ENCODE measurements at regions not wholly inside any gene's neighbourhood (a gene's known extent, or its start where the extent isn't known, plus 50 kb on each side); places are given as distances from the start of the nearest gene placed in this dataset.

GRCh38 chr14:98803196-98803595 lies 468.8 kb downstream of the BCL11B start:
- H3K9ac ChIP-seq (ENCODE audit: low read depth in 1 of 3, low read length in 3 of 3), result no peak overlapping the region
- H3K4me1 ChIP-seq (ENCODE audit: control insufficient read depth in 3 of 3, insufficient read depth in 3 of 3, low read length in 3 of 3), result no peaks in the 10 kb centered on the region
- H3K36me3 ChIP-seq (ENCODE audit: control insufficient read depth in 3 of 3, insufficient read depth in 3 of 3, low read length in 3 of 3), result no peaks in the 10 kb centered on the region
- peaks cover 0 to 5% (median 3%) of the 10 kb centered on the region in 3 donors for H3K27me3 ChIP-seq (ENCODE audit: control insufficient read depth in 3 of 3, insufficient read depth in 3 of 3, low read length in 3 of 3)
- no peak overlapping the region for H3K4me3 ChIP-seq (ENCODE audit: low read length in 3 of 3)
- no peaks in the 10 kb centered on the region for H3K9me3 ChIP-seq (ENCODE audit: control insufficient read depth in 3 of 3, low read length in 3 of 3)
- H3K27ac ChIP-seq (ENCODE audit: low read depth, low read length), result no peak overlapping the region

GRCh38 chr14:98808494-98809407 lies 463.2 kb downstream of the BCL11B start:
- H3K36me3 ChIP-seq (ENCODE audit: control insufficient read depth in 3 of 3, insufficient read depth in 3 of 3, low read length in 3 of 3), result no peaks in the 10 kb centered on the region
- no peak overlapping the region for H3K4me3 ChIP-seq (ENCODE audit: low read length in 3 of 3)
- H3K9ac ChIP-seq (ENCODE audit: low read depth in 1 of 3, low read length in 3 of 3), result no peak overlapping the region
- peaks cover 0 to 6% (median 3%) of the 10 kb centered on the region in 3 donors for H3K27me3 ChIP-seq (ENCODE audit: control insufficient read depth in 3 of 3, insufficient read depth in 3 of 3, low read length in 3 of 3)
- no peaks in the 10 kb centered on the region for H3K4me1 ChIP-seq (ENCODE audit: control insufficient read depth in 3 of 3, insufficient read depth in 3 of 3, low read length in 3 of 3)
- H3K27ac ChIP-seq (ENCODE audit: low read depth, low read length), result no peak overlapping the region
- no peaks in the 10 kb centered on the region for H3K9me3 ChIP-seq (ENCODE audit: control insufficient read depth in 3 of 3, low read length in 3 of 3)

- Histone ChIP-seq H3K36me3 (ENCODE audit: control insufficient read depth in 3 of 3, insufficient read depth in 3 of 3, low read length in 3 of 3) (no peaks in the 10 kb centered on the region), H3K27ac (ENCODE audit: low read depth, low read length) (no peak overlapping the region), H3K4me3 (ENCODE audit: low read length in 3 of 3) (no peak overlapping the region), H3K9ac (ENCODE audit: low read depth in 1 of 3, low read length in 3 of 3) (no peak overlapping the region), H3K4me1 (ENCODE audit: control insufficient read depth in 3 of 3, insufficient read depth in 3 of 3, low read length in 3 of 3) (no peaks in the 10 kb centered on the region), H3K9me3 (ENCODE audit: control insufficient read depth in 3 of 3, low read length in 3 of 3) (no peaks in the 10 kb centered on the region), H3K27me3 (ENCODE audit: control insufficient read depth in 3 of 3, insufficient read depth in 3 of 3, low read length in 3 of 3) (peaks cover 2 to 13% (median 6%) of the 10 kb centered on the region in 3 donors)
Observed at GRCh38 chr14:98816195-98816594, 455.8 kb downstream of the BCL11B start.

DNA sequence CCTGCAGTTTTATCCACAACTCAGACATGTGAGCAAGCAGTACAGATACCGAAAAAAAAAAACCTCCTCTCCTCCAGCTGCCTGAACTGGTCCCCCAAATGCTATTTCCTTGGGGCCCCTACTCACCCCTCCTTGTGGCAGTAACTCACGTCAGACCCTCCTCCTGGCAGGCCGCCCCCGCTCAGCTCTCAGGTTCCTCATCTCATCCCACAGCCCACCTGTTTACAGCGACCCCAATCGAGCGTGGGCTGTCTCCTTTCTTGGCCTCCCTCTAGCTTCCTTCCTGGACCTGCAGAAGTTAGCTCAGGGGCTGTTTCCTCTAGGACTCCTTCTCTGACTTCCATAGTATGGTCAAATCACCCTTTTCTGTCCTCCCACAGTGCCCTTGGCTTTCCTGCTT lies 455.3 kb downstream of the BCL11B start:
- no peaks in the 10 kb centered on the region for H3K9me3 ChIP-seq (ENCODE audit: control insufficient read depth in 3 of 3, low read length in 3 of 3)
- H3K27ac ChIP-seq (ENCODE audit: low read depth, low read length), result no peak overlapping the region
- peaks cover 2 to 13% (median 6%) of the 10 kb centered on the region in 3 donors for H3K27me3 ChIP-seq (ENCODE audit: control insufficient read depth in 3 of 3, insufficient read depth in 3 of 3, low read length in 3 of 3)
- no peak overlapping the region for H3K9ac ChIP-seq (ENCODE audit: low read depth in 1 of 3, low read length in 3 of 3)
- H3K4me1 ChIP-seq (ENCODE audit: control insufficient read depth in 3 of 3, insufficient read depth in 3 of 3, low read length in 3 of 3), result no peaks in the 10 kb centered on the region
- H3K36me3 ChIP-seq (ENCODE audit: control insufficient read depth in 3 of 3, insufficient read depth in 3 of 3, low read length in 3 of 3), result no peaks in the 10 kb centered on the region
- no peak overlapping the region for H3K4me3 ChIP-seq (ENCODE audit: low read length in 3 of 3)

- H3K4me1 ChIP-seq (ENCODE audit: control insufficient read depth in 3 of 3, insufficient read depth in 3 of 3, low read length in 3 of 3), result no peaks in the 10 kb centered on the region
- peaks cover 2 to 7% (median 4%) of the 10 kb centered on the region in 3 donors for H3K27me3 ChIP-seq (ENCODE audit: control insufficient read depth in 3 of 3, insufficient read depth in 3 of 3, low read length in 3 of 3)
- no peak overlapping the region for H3K4me3 ChIP-seq (ENCODE audit: low read length in 3 of 3)
- H3K36me3 ChIP-seq (ENCODE audit: control insufficient read depth in 3 of 3, insufficient read depth in 3 of 3, low read length in 3 of 3), result no peaks in the 10 kb centered on the region
- H3K27ac ChIP-seq (ENCODE audit: low read depth, low read length), result no peak overlapping the region
- no peaks in the 10 kb centered on the region for H3K9me3 ChIP-seq (ENCODE audit: control insufficient read depth in 3 of 3, low read length in 3 of 3)
- no peak overlapping the region for H3K9ac ChIP-seq (ENCODE audit: low read depth in 1 of 3, low read length in 3 of 3)
Observed at GRCh38 chr14:98819132-98819866, 452.7 kb downstream of the BCL11B start.

- H3K4me1 ChIP-seq (ENCODE audit: control insufficient read depth in 3 of 3, insufficient read depth in 3 of 3, low read length in 3 of 3), result no peaks in the 10 kb centered on the region
- no peak overlapping the region for H3K9ac ChIP-seq (ENCODE audit: low read depth in 1 of 3, low read length in 3 of 3)
- H3K27ac ChIP-seq (ENCODE audit: low read depth, low read length), result no peak overlapping the region
- peaks cover 2 to 4% (median 4%) of the 10 kb centered on the region in 3 donors for H3K27me3 ChIP-seq (ENCODE audit: control insufficient read depth in 3 of 3, insufficient read depth in 3 of 3, low read length in 3 of 3)
- H3K9me3 ChIP-seq (ENCODE audit: control insufficient read depth in 3 of 3, low read length in 3 of 3), result no peaks in the 10 kb centered on the region
- H3K4me3 ChIP-seq (ENCODE audit: low read length in 3 of 3), result no peak overlapping the region
- no peaks in the 10 kb centered on the region for H3K36me3 ChIP-seq (ENCODE audit: control insufficient read depth in 3 of 3, insufficient read depth in 3 of 3, low read length in 3 of 3)
Observed at GRCh38 chr14:98819867-98820206, 452.2 kb downstream of the BCL11B start.

GRCh38 chr14:98822917-98823316 lies 449.1 kb downstream of the BCL11B start:
- Histone ChIP-seq H3K36me3 (ENCODE audit: control insufficient read depth in 3 of 3, insufficient read depth in 3 of 3, low read length in 3 of 3) (no peaks in the 10 kb centered on the region), H3K27ac (ENCODE audit: low read depth, low read length) (no peak overlapping the region), H3K27me3 (ENCODE audit: control insufficient read depth in 3 of 3, insufficient read depth in 3 of 3, low read length in 3 of 3) (peaks cover 0 to 2% (median 0%) of the 10 kb centered on the region in 3 donors), H3K4me3 (ENCODE audit: low read length in 3 of 3) (no peak overlapping the region), H3K9me3 (ENCODE audit: control insufficient read depth in 3 of 3, low read length in 3 of 3) (no peaks in the 10 kb centered on the region), H3K4me1 (ENCODE audit: control insufficient read depth in 3 of 3, insufficient read depth in 3 of 3, low read length in 3 of 3) (no peaks in the 10 kb centered on the region), H3K9ac (ENCODE audit: low read depth in 1 of 3, low read length in 3 of 3) (no peak overlapping the region)

DNA sequence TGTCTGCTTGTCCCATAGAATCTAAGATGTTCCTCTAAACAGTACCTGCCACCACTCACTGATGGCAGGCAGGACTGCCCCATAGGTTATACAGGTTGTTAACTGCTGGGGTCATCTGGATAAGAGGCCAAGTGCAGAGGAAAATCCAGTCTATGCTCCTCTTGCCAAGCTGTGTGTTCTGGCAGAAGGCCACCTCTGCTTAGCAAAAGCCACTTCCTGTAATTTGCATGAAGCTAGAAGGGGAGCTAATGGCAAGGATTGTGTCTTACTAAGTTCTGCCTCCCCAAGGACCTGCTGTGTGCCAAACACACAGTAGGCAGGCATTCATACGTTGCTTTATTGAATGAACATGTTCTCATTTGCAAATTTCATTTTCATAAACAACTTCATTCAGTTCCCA lies 445.4 kb downstream of the BCL11B start:
- no peaks in the 10 kb centered on the region for H3K4me1 ChIP-seq (ENCODE audit: control insufficient read depth in 3 of 3, insufficient read depth in 3 of 3, low read length in 3 of 3)
- H3K27ac ChIP-seq (ENCODE audit: low read depth, low read length), result no peak overlapping the region
- H3K4me3 ChIP-seq (ENCODE audit: low read length in 3 of 3), result no peak overlapping the region
- H3K36me3 ChIP-seq (ENCODE audit: control insufficient read depth in 3 of 3, insufficient read depth in 3 of 3, low read length in 3 of 3), result no peaks in the 10 kb centered on the region
- H3K9me3 ChIP-seq (ENCODE audit: control insufficient read depth in 3 of 3, low read length in 3 of 3), result no peaks in the 10 kb centered on the region
- H3K27me3 ChIP-seq (ENCODE audit: control insufficient read depth in 3 of 3, insufficient read depth in 3 of 3, low read length in 3 of 3), result peaks cover 0 to 7% (median 0%) of the 10 kb centered on the region in 3 donors
- H3K9ac ChIP-seq (ENCODE audit: low read depth in 1 of 3, low read length in 3 of 3), result no peak overlapping the region

- Histone ChIP-seq H3K9me3 (ENCODE audit: control insufficient read depth in 3 of 3, low read length in 3 of 3) (peaks cover 0 to 4% (median 0%) of the 10 kb centered on the region in 3 donors), H3K9ac (ENCODE audit: low read depth in 1 of 3, low read length in 3 of 3) (no peak overlapping the region), H3K27me3 (ENCODE audit: control insufficient read depth in 3 of 3, insufficient read depth in 3 of 3, low read length in 3 of 3) (peaks cover 0 to 11% (median under 1%) of the 10 kb centered on the region in 3 donors), H3K27ac (ENCODE audit: low read depth, low read length) (no peak overlapping the region), H3K4me3 (ENCODE audit: low read length in 3 of 3) (no peak overlapping the region), H3K4me1 (ENCODE audit: control insufficient read depth in 3 of 3, insufficient read depth in 3 of 3, low read length in 3 of 3) (no peaks in the 10 kb centered on the region), H3K36me3 (ENCODE audit: control insufficient read depth in 3 of 3, insufficient read depth in 3 of 3, low read length in 3 of 3) (no peaks in the 10 kb centered on the region)
Observed at GRCh38 chr14:98834119-98834518, 437.9 kb downstream of the BCL11B start.

Data from skeletal muscle tissue (tissue), 3 donors.